ENCODE measurements at regions not wholly inside any gene's neighbourhood (a gene's known extent, or its start where the extent isn't known, plus 50 kb on each side); places are given as distances from the start of the nearest gene placed in this dataset.

- Histone ChIP-seq H3K9me3 (ENCODE audit: control insufficient read depth in 4 of 4, low read length in 3 of 4) (peaks cover 0 to 15% (median 10%) of the 10 kb centered on the region in 4 donors), H3K9ac (ENCODE audit: low read depth in 1 of 2, low read length in 2 of 2) (no peak overlapping the region), H3K4me1 (ENCODE audit: control insufficient read depth in 4 of 4, insufficient read depth in 4 of 4, low read length in 3 of 4) (no peaks in the 10 kb centered on the region), H3K27me3 (ENCODE audit: control insufficient read depth in 4 of 4, insufficient read depth in 4 of 4, low read length in 3 of 4) (no peaks in the 10 kb centered on the region), H3K4me3 (ENCODE audit: low read depth in 1 of 3, low read length in 3 of 3) (no peak overlapping the region), H3K27ac (ENCODE audit: low read depth in 1 of 2, low read length in 2 of 2) (no peak overlapping the region), H3K36me3 (ENCODE audit: control insufficient read depth in 4 of 4, insufficient read depth in 3 of 4, low read depth in 1 of 4, low read length in 3 of 4) (peaks cover 0 to 2% (median 0%) of the 10 kb centered on the region in 4 donors)
- TF ChIP-seq JUND (IDR thresholded peaks at IDR 0.05) (no peak), TAF1 (conservative IDR thresholded peaks at IDR 0.05) (no peak), RAD21 (IDR thresholded peaks at IDR 0.05) (no peak), FOXA2 (IDR thresholded peaks at IDR 0.05) (no peak)
- TF ChIP-seq, protein P1, sequence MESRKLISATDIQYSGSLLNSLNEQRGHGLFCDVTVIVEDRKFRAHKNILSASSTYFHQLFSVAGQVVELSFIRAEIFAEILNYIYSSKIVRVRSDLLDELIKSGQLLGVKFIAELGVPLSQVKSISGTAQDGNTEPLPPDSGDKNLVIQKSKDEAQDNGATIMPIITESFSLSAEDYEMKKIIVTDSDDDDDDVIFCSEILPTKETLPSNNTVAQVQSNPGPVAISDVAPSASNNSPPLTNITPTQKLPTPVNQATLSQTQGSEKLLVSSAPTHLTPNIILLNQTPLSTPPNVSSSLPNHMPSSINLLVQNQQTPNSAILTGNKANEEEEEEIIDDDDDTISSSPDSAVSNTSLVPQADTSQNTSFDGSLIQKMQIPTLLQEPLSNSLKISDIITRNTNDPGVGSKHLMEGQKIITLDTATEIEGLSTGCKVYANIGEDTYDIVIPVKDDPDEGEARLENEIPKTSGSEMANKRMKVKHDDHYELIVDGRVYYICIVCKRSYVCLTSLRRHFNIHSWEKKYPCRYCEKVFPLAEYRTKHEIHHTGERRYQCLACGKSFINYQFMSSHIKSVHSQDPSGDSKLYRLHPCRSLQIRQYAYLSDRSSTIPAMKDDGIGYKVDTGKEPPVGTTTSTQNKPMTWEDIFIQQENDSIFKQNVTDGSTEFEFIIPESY (IDR thresholded peaks at IDR 0.05): no peak
- WGBS: 99% methylated on average over 2 of the region's 2 CpGs
- no peak for DNase-seq (ENCODE audit: low spot score)
Measured at GRCh38 chr2:144254342-144255235, 265.3 kb downstream of the ZEB2 start.

GRCh38 chr2:144253743-144254142 lies 266.2 kb downstream of the ZEB2 start:
- no peak overlapping the region for H3K27ac ChIP-seq (ENCODE audit: low read depth in 1 of 2, low read length in 2 of 2)
- WGBS: 95% methylated on average over 4 of the region's 4 CpGs
- H3K27me3 ChIP-seq (ENCODE audit: control insufficient read depth in 4 of 4, insufficient read depth in 4 of 4, low read length in 3 of 4): no peaks in the 10 kb centered on the region
- no peak overlapping the region for H3K9ac ChIP-seq (ENCODE audit: low read depth in 1 of 2, low read length in 2 of 2)
- no peak overlapping the region for H3K4me3 ChIP-seq (ENCODE audit: low read depth in 1 of 3, low read length in 3 of 3)
- TF ChIP-seq, protein P2, sequence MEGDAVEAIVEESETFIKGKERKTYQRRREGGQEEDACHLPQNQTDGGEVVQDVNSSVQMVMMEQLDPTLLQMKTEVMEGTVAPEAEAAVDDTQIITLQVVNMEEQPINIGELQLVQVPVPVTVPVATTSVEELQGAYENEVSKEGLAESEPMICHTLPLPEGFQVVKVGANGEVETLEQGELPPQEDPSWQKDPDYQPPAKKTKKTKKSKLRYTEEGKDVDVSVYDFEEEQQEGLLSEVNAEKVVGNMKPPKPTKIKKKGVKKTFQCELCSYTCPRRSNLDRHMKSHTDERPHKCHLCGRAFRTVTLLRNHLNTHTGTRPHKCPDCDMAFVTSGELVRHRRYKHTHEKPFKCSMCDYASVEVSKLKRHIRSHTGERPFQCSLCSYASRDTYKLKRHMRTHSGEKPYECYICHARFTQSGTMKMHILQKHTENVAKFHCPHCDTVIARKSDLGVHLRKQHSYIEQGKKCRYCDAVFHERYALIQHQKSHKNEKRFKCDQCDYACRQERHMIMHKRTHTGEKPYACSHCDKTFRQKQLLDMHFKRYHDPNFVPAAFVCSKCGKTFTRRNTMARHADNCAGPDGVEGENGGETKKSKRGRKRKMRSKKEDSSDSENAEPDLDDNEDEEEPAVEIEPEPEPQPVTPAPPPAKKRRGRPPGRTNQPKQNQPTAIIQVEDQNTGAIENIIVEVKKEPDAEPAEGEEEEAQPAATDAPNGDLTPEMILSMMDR (IDR thresholded peaks at IDR 0.05; ENCODE audit: low read depth, low read length, missing input control): no peak
- TF ChIP-seq EGR1 (IDR thresholded peaks at IDR 0.05; ENCODE audit: low read depth in 2 of 2): no peak
- no peak for TF ChIP-seq JUND (IDR thresholded peaks at IDR 0.05)
- TF ChIP-seq YY1 (IDR thresholded peaks at IDR 0.05): no peak
- TF ChIP-seq RXRA (IDR thresholded peaks at IDR 0.05): no peak
- TF ChIP-seq MAX (IDR thresholded peaks at IDR 0.05): no peak
- TF ChIP-seq RAD21 (IDR thresholded peaks at IDR 0.05): no peak
- TF ChIP-seq HNF4G (IDR thresholded peaks at IDR 0.05): no peak
- no peak for TF ChIP-seq HNF4A (conservative IDR thresholded peaks at IDR 0.05)
- TF ChIP-seq ATF3 (IDR thresholded peaks at IDR 0.05): no peak
- TF ChIP-seq, protein P1 (IDR thresholded peaks at IDR 0.05): no peak
- TF ChIP-seq TAF1 (conservative IDR thresholded peaks at IDR 0.05): no peak
- no peaks in the 10 kb centered on the region for H3K4me1 ChIP-seq (ENCODE audit: control insufficient read depth in 4 of 4, insufficient read depth in 4 of 4, low read length in 3 of 4)
- H3K9me3 ChIP-seq (ENCODE audit: control insufficient read depth in 4 of 4, low read length in 3 of 4): peaks cover 0 to 15% (median 10%) of the 10 kb centered on the region in 4 donors
- no peak for DNase-seq (ENCODE audit: low spot score)
- peaks cover 0 to 2% (median 0%) of the 10 kb centered on the region in 4 donors for H3K36me3 ChIP-seq (ENCODE audit: control insufficient read depth in 4 of 4, insufficient read depth in 3 of 4, low read depth in 1 of 4, low read length in 3 of 4)
